GM21576 (cell line): ENCODE measurements at regions not wholly inside any gene's neighbourhood (a gene's known extent, or its start where the extent isn't known, plus 50 kb on each side); places are given as distances from the start of the nearest gene placed in this dataset.
"Not testable (repeated sequence)": the region's sequence is repeated elsewhere in the genome, so short reads cannot be mapped to it uniquely, and the experiment has no call there.

Source experiments
- ATAC-seq: cut with Tn5 transposase; IDR thresholded peaks from one replicate; pipeline ENCODE4 v1.9.1; 2021; ENCODE audit warnings: mild to moderate bottlenecking, moderate library complexity; ENCODE audit not compliant: unreplicated experiment

DNA sequence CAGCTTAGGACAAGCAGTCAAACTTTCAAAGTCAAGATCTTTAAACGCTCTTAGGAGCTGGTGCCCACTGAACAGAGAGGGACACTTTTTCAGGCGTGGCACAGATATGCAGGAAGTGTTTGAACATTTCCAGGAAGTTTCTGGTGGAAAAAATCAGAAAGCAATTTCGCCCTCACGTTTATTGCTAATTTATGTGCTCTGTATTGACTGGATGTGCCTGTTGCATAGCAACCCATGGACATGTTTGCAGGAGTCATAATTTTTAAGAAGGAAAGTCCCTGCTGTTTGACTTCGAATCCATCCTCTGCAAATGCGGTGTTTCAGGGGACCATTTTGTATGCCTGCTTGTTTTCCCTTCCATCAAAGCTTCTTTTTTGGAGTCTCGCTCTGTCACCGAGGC lies 239.9 kb upstream of the IRF2BP2 start:
- no peak for ATAC-seq

DNA sequence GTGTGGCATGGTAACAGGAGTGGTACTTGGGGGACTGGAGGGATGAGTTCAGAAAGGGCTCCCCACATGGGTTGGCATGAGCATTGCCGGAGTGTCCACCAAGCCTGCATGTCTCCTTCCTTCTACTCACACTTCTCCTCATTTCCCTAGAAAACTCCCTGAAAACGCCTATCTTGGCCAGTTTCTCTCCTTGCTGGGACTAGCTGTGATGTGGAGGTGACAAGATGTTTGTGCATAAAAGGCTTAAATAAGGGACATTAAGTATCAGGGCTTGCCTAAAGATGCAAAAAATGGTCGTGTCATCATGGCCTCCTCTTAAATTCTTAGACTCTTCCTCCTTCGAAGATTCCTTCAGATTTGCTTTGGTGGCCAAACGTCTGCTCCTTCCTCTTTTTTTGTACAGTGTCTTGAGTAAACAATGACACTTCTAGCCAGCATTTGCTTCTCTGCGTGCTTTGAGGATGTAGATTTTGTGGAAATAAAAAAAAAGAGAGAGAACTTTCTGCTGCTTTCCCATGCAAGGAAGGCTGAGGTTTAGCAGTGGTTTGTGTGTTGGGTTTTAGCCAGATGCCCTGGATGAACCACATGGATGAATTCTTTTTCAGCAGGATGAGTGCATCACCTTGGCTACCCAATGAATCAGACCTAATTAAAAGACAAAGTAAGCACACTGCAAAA lies 239.1 kb upstream of the IRF2BP2 start:
- no peak for ATAC-seq

DNA sequence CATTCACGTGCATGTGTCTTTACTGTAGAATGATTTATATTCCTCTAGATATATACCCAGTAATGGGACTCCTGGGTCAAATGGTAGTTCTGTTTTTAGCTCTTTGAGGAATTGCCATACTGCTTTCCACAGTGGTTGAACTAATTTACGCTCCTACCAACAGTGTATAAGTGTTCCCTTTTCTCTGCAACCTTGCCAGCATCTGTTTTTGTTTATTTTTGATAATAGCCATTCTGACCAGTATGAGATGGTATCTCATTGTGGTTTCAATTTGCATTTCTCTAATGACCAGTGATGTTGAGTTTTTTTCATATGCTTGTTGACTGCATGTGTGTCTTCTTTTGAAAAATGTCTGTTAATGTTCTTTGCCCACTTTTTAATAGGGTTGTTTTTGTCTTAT lies 236.8 kb upstream of the IRF2BP2 start:
- ATAC-seq = not testable (repeated sequence)

DNA sequence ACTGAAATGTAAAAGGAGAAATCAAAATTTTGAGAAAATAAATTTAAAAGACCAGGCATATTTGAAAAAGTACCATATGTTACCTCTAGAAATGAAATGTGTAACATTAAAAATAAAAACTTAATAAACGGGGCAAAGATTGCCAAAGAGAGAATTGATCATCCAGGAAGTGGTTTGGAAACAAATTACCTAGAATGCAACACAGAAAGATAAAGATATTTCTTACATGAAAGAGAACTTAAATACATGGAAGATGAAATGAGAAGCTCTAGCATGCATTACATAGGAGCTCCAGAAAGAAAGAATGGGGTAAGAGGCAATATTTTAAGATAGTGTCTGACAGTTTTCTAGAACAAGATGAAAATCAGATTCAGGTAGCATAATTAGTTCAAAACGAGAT lies 235.9 kb upstream of the IRF2BP2 start:
- ATAC-seq = no peak

DNA sequence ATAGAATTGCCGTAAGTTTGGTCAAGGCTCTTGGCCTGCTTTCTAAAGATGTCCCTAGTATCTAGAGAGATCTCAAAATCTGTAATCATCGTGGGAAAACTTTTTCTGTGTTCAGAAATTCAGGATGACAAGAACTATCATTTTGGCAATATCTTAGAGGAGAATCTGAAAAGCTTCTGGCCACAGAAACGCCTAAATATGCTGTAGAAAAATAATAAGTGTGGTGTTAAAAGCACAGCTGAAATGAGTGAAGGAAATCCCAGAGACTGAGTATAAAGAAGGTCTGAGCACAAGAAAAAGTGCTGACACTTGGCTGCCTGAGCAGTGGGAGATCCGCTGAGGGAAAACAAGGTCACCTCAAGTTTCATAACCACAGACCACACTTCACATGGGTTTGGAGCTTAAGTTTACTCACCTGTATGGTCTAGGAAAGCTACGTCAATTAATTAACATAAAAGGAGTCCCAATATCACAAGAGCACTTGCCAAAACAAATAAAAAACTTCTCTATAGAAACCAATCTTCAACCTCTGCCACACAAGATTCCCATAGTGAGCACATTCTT lies 235.2 kb upstream of the IRF2BP2 start:
- ATAC-seq = no peak

DNA sequence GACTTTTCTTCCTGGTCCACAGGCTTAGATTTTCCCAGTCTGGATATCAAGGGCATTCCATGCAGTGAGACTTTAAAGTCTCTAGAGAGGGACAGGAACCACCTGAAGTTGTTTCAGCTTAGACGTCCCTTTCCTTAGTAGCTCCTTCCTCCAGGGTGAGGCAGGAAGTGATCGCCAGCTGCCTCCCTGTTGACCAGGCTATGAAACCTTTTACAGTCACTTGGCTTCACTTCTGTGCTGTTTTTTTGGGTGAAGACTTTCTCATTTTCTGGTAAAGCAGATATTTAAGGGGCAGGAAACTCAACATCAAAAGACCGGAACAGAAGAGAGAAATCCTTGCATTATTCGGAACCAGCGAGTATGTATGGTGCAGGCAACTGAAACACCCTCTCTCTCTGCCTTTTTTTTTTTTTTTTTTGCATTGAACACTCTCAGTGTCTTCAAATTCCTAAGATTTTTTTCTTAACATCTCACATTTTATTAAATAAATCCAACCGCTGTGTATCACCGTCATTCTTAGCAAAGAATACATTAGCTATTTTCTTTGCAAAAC lies 234.6 kb upstream of the IRF2BP2 start:
- ATAC-seq = no peak

DNA sequence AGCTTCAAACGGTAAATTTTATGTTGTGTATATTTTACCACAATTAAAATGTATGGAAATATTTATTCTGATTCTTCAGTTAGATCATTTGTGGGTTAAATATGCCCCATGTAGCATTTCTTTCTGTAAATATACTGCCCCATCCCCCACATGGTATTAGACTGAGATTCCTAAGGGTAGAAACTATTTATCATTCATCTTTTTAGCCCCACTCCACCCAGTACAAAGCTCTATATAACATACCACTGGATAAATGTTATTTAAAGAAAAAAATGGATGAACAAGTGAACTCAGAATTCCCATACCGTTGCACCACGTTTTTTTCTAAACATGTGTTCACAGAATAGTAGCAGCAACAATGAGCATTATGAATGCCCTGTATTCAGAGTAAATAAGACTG lies 234.0 kb upstream of the IRF2BP2 start:
- ATAC-seq = no peak

DNA sequence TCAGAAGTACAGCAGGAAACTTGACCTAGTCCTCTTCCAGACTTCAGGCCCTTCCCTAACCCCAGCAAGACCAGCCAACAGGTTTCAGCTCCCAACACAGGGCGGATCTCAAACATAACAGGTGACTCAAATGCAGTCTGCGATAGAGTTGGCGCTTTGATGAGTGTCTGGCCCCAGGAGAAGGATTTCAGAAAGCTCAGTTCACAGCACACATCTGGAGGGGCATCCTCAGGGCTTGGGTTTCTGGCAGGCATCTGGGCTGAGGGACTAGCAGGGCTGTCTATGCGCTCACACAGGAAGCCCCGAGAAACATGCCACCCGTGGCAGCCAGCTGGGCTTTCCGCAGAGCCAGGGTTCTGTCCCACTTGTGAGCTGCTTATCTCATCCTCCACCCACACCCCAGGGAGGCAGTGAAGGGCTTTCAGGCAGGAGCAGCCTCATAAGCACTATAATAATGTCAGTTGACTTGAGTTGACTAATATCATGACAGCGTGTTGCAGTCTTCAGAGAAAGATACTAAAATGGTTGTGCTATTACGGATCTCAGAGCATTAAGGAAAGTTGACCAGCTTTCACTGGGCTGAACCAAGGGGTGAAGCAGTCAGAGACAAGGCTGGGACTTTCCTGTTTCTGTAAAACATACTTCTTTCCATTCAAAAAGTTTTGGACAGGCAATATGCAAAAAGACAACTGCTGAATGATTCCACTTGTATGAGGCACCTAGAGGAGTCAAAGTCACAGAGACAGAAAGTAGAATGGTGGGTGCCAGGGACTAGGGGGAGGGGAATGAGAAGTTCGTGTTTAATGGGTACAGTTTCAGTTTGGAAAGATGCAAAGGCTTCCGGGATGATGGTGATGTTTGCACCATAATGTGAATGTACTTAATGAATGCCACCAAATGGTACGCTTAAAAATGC lies 233.0 kb upstream of the IRF2BP2 start:
- peak; percentile 76 for ATAC-seq

DNA sequence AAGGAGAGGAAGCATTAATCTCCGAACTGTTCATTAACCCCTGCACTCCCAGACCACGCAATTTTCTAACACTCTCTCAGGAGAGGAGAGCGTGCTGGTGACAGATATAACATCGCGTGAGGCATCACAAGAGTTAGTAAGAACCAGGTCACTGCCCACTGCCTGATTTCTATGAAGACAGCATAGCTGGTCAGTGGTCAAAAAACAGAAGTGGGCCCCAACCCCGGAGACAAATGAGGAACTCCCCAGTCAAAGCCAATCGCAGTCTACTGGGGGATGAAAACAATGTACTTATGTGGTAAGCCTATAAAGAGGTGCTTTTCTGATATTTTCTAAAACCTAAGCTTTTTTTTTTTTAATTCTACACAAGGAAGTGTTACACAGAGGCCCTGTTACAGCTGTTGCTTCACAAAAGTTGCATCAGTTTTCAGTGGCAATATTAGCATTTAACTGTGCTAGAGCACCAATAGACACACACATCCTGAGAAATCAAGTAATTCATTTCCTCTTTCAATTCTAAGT lies 231.8 kb upstream of the IRF2BP2 start:
- no peak for ATAC-seq

DNA sequence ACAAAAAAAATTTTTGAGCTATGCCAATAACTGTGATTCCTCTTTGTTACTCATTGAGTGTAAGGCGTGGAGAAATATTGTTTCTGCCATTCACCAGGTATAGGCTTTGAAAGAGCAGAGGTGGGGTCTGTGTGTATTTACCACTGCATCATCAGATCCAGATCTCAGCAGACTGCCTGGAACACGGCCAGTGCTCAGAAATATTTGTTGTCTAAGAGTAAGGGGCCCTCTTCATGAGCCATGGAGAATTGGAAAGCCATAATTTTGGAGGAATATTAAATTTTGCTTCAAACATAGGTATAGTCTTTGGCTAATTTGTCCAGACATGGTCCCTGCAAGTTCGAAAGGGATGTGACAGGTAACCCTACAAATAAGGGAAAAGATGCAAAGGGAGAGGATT lies 231.3 kb upstream of the IRF2BP2 start:
- no peak for ATAC-seq

DNA sequence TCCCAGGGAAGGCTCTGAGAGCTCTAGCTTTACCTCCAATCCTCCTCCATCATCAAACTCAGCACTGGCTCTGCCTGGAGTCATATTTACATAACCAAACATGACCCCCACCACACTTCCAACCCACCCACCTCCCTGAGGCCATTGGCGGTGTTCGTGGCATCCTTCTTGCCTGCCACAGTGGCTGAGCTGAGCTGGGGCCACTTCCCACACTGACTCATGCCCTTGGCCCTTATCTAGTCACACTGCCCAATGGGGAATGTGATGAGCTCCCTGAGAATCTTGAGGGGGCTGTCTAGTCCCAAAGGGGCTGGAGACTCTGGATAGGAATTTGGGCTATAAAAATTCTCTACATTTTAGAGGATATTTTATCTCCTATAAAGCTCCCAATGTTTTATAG lies 230.9 kb upstream of the IRF2BP2 start:
- ATAC-seq = no peak

DNA sequence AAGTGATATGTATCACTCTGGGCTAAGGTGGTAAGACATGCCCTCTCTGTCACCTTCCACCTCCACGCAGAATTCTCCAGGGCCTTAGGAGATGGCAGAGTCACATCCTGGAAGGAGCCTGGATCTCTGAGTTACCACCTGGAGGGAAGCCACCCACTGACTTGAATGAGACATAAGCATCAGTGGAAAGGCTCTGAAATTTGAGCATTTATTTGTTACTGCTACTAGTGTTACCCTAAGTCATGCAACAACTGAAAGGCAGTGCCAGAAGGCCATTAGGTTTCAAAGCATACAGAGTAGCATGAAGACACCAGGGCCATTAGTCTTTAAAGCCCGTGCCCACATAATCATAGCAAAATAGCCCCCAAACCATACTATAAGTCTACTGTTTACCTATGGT lies 230.3 kb upstream of the IRF2BP2 start:
- no peak for ATAC-seq

DNA sequence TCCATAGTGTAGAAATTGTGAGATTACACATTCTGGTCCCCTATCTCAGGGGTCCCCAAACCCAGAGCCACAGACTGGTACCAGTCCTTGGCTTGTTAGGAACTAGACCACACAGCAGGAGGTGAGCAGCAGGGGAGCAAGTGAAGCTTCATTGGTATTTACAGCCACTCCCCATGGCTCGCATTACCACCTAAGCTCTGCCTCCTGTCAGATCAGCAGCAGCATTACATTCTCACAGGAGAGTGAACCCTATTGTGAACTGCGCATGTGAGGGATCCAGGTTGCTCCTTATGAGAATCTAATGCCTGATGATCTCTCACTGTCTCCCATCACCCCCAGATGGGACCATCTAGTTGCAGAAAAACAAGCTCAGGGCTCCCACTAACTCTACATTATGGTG lies 229.7 kb upstream of the IRF2BP2 start:
- no peak for ATAC-seq

DNA sequence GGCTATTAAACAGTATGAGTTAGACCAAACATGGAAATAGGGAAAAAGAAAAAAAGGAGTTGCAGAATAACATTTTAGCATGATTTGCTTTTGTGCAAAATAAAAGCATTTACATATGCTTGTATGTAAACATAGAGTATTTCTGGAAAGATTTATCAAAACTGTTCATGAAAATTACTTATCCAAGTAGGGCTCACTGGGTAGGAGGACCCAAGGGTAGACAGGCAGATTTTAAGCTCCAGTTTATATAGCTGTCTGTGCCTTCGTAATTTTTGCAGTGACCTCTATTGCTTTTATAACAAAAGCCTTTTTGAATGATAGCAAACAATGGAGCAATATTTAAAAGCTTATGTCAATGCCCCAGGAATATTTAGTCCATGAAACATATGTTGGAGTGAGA lies 228.8 kb upstream of the IRF2BP2 start:
- ATAC-seq = no peak

DNA sequence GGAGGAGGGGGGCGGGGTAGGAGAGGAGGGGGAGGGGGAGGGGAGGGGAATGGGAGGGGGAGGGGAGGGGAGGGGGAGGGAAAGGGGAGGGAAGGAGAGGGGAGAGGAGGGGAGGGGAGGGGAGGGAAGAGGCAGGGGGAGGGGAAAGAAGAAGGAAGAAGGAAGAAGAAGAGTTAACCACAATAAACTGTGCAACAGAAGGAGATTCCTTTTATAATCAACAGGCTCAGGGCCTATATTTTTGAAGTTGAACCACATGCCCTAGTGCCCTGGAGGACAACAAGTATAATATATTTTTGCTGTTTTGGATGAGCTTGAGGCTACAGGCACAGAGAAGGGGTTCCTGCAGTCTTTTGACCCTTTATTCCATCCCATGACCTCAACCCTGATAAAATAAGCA lies 228.2 kb upstream of the IRF2BP2 start:
- no peak for ATAC-seq

DNA sequence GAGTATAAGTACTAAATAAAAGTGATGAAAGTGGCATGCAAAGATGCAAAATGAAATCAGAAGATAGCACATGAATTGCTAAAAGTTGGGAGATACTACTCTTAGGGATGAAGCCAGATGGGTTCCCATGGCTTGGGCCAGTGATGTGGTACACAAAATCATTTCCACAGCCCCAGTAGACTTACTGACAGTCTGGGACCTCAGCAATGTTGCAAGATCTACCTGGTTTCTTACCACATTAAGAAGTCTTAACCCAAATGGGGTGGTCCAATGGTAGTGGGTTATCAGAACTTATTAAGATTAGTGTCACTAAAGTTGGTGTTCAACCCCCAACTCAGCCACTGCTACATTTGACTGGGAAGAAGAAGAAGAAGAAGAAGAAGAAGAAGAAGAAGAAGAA lies 227.7 kb upstream of the IRF2BP2 start:
- ATAC-seq = no peak

DNA sequence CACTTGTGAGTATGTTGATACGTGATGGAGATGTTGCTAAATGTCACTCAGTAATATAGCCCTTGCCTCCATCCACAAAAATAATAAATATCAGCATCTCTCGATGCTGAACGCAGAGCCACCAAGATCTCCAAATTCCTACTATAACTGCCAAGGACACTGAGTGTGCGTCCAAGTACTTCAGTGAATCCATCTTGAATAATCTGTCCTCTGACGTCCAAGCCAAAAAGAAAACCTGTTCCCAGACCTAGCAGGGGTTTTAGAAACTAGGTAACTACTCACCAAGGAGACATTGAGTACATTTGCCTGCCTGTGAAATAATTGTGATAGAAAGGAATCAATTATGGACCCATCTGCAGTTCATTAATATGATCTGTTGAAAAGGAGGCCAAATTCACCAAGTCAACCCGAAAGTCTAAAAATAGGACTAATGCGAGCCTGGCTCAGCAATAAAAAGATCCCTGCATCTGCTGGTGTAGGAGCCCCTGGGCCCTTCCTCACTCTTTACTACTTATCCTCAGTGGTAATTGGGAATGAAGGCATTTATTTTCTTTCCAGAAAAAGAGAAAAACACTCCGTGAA lies 226.9 kb upstream of the IRF2BP2 start:
- ATAC-seq = no peak

DNA sequence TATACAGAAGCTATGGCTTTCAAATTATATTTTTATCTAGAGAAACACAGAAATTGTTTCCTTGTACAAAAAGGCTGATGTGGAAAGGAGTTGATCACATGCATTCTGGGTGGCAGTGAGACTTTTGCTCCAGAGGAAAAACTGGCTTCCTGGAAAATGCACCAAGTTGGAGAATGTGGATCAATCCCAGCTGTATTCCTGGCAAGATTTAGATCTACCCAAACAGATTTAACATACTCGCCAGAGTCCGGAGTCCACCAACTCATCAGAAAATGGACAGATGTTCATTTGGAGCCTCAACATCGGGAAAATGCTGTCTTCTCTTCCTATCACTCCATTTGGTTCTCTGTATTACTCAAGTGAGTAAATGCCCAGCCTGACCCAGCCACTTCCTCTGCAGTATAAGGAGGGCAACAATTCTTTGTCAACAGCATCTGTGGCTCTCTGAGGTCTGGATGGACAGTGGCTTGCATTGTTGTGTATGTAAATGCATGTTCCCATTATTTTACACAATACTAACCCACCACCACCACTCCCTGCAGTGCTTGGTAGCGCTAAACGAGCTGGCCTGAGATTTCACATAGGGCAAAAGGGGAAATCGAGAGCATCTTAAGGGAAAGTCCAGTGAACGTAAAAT lies 226.2 kb upstream of the IRF2BP2 start:
- no peak for ATAC-seq

DNA sequence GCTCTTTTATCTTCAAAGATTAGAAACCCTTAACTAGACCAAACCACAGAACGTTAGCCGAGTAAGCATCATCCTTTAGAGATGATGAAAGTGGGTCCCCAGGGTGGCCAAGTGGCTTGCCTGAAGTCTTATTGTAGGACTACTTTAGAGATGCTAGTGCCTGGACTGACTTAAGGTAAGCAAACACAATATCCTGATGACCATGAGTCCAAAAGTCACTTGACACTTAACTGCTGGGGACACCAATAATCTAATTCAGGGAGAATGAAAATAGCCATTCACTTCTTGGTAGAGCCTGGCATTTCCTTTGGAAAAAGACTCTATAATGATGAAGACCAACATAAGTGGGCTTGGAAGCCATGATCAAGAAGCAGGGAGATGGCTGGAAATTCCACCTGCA lies 225.3 kb upstream of the IRF2BP2 start:
- no peak for ATAC-seq

DNA sequence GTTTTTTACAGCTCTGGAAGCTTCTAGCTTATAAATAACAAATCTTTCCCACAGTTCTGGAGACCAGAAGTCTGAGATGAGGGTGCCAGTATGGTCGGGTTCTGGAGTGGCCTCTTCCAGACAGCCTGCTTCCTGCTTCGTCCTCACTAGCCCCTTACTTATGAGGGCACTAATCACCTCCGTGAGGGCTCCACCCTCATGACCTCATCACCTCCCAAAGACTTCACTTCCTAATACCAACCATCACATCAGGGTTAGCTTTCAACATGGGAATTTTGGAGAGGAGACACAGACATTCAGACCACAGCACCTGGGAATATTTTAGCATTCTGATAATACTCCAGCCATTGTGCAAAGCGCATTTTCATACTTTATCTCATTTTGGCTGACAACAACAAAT lies 223.7 kb upstream of the IRF2BP2 start:
- no peak for ATAC-seq

DNA sequence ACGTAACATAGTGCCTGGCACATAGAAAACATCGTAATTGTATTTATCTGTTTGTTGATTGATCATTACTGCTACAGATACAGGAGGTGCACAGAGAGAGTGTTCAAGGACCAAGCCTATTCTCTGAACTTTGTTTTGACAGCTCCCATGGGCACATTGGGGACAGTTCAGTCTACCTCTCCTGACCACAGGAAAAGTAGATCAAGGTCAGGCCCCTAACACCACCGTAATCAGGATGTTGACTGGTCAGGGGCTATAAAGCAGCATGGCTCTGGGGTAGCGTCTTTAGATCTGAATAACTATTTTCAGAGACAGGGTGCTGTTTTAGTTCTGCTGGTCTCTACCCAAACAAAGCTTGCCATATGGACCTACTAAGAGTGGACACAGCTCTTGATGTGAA lies 223.1 kb upstream of the IRF2BP2 start:
- ATAC-seq = no peak
